Mesenchymal stem cell (in vitro differentiated cells and primary cell): ENCODE measurements at regions not wholly inside any gene's neighbourhood (a gene's known extent, or its start where the extent isn't known, plus 50 kb on each side); places are given as distances from the start of the nearest gene placed in this dataset.

Source experiments
- DNase-seq: peaks from one replicate; pipeline ENCODE4 v3.0.0-alpha.2; 2013
- H2AFZ ChIP-seq: one replicate; pipeline ENCODE4 v1.6.1; 2013; ENCODE audit warnings: low read depth, mild to moderate bottlenecking, control low read depth, inconsistent platforms, low read length, moderate library complexity
- H2AK5ac ChIP-seq: 2 replicates; pipeline ENCODE4 v1.6.1; 2013; ENCODE audit warnings: low read length, moderate library complexity, mild to moderate bottlenecking, inconsistent platforms; ENCODE audit not compliant: severe bottlenecking
- H2BK120ac ChIP-seq: one replicate; pipeline ENCODE4 v1.6.1; 2013; ENCODE audit warnings: low read depth, mild to moderate bottlenecking, inconsistent platforms, low read length, moderate library complexity
- H2BK12ac ChIP-seq, 2 experiments: one replicate each; pipeline ENCODE4 v1.6.1; 2013; ENCODE audit warnings: inconsistent platforms in 2 of 2, low read length in 2 of 2, mild to moderate bottlenecking in 2 of 2, moderate library complexity in 2 of 2, control low read depth in 1 of 2
- H2BK15ac ChIP-seq: one replicate; pipeline ENCODE4 v1.6.1; 2013; ENCODE audit warnings: mild to moderate bottlenecking, low read depth, inconsistent platforms; ENCODE audit not compliant: poor library complexity, severe bottlenecking
- H2BK5ac ChIP-seq: 2 replicates; pipeline ENCODE4 v1.6.1; 2013; ENCODE audit warnings: low read depth, mild to moderate bottlenecking, low read length, control low read depth, inconsistent platforms; ENCODE audit not compliant: poor library complexity, severe bottlenecking
- H3K14ac ChIP-seq, 2 experiments: one replicate each; pipeline ENCODE4 v1.6.1; 2013; ENCODE audit warnings: inconsistent platforms in 2 of 2, low read length in 2 of 2, control low read depth in 1 of 2, mild to moderate bottlenecking in 1 of 2, moderate library complexity in 1 of 2
- H3K18ac ChIP-seq, 2 experiments: one replicate each; pipeline ENCODE4 v1.6.1; 2013; ENCODE audit warnings: inconsistent platforms in 2 of 2, low read length in 2 of 2, control low read depth in 1 of 2, low read depth in 1 of 2, mild to moderate bottlenecking in 1 of 2
- H3K23ac ChIP-seq, 2 experiments: one replicate each; pipeline ENCODE4 v1.6.1; 2013; ENCODE audit warnings: inconsistent platforms in 2 of 2, low read length in 2 of 2, mild to moderate bottlenecking in 2 of 2, moderate library complexity in 2 of 2, control low read depth in 1 of 2
- H3K27ac ChIP-seq: 2 replicates; pipeline ENCODE4 v1.5.1; 2013; ENCODE audit warnings: mild to moderate bottlenecking, moderate library complexity, low read length, control low read depth, inconsistent platforms; ENCODE audit not compliant: poor library complexity, severe bottlenecking
- H3K27me3 ChIP-seq, 2 experiments: 2 replicates each; pipeline versions ENCODE4 v1.6.1 to v1.7.0; 2013; ENCODE audit warnings: low read length in 2 of 2, mild to moderate bottlenecking in 2 of 2, moderate library complexity in 2 of 2, control low read depth in 1 of 2, inconsistent platforms in 1 of 2; ENCODE audit not compliant: control insufficient read depth in 1 of 2, insufficient read depth in 1 of 2
- H3K36me3 ChIP-seq, 2 experiments: 2 replicates each; pipeline versions ENCODE4 v1.6.1 to v1.7.0; 2013; ENCODE audit warnings: low read length in 2 of 2, control low read depth in 1 of 2, inconsistent platforms in 1 of 2, low read depth in 1 of 2, mild to moderate bottlenecking in 1 of 2; ENCODE audit not compliant: insufficient read depth in 2 of 2, control insufficient read depth in 1 of 2
- H3K4ac ChIP-seq, 2 experiments: one replicate each; pipeline ENCODE4 v1.6.1; 2013; ENCODE audit warnings: inconsistent platforms in 2 of 2, low read length in 2 of 2, mild to moderate bottlenecking in 2 of 2, moderate library complexity in 2 of 2, control low read depth in 1 of 2, low read depth in 1 of 2
- H3K4me1 ChIP-seq: 2 replicates; pipeline ENCODE4 v1.6.1; 2013; ENCODE audit warnings: low read depth, low read length, control low read depth; ENCODE audit not compliant: control insufficient read depth, insufficient read depth
- H3K4me2 ChIP-seq: 2 replicates; pipeline ENCODE4 v1.6.1; 2013; ENCODE audit warnings: low read length, mild to moderate bottlenecking, inconsistent platforms; ENCODE audit not compliant: poor library complexity, severe bottlenecking
- H3K4me3 ChIP-seq, 2 experiments: 2 replicates each; pipeline versions ENCODE4 v1.5.1 to v1.7.0; 2013; ENCODE audit warnings: low read length in 2 of 2, mild to moderate bottlenecking in 2 of 2, control low read depth in 1 of 2, low read depth in 1 of 2; ENCODE audit not compliant: insufficient read depth in 1 of 2
- H3K79me1 ChIP-seq: replicated peaks from 2 replicates; pipeline ENCODE4 v1.6.1; 2013; ENCODE audit warnings: mild to moderate bottlenecking, control low read depth, low read length, inconsistent platforms; ENCODE audit not compliant: poor library complexity, severe bottlenecking
- H3K9ac ChIP-seq: 2 replicates; pipeline ENCODE4 v1.7.0; 2013; ENCODE audit warnings: mild to moderate bottlenecking, low read length, moderate library complexity
- H3K9me3 ChIP-seq: 2 replicates; pipeline ENCODE4 v1.7.0; 2013; ENCODE audit warnings: mild to moderate bottlenecking, low read length; ENCODE audit not compliant: control insufficient read depth
- H4K8ac ChIP-seq: one replicate; pipeline ENCODE4 v1.6.1; 2013; ENCODE audit warnings: inconsistent platforms, mild to moderate bottlenecking, low read length, moderate library complexity
- H4K91ac ChIP-seq: one replicate; pipeline ENCODE4 v1.6.1; 2013; ENCODE audit warnings: mild to moderate bottlenecking, low read length, inconsistent platforms
- WGBS: methylation state at CpG from one replicate; pipeline ENCODE4 v1.1.7; 2013; ENCODE audit warnings: mixed read lengths; 5-methylcytosine and 5-hydroxymethylcytosine counted together

GRCh38 chr5:113757508-113757907, 244.0 kb downstream of the YTHDC2 start:
- no peak overlapping the region for H3K4me2 ChIP-seq
- 95% methylated on average over 2 of the region's 2 CpGs for WGBS
- no peaks in the 10 kb centered on the region for H3K36me3 ChIP-seq

DNA sequence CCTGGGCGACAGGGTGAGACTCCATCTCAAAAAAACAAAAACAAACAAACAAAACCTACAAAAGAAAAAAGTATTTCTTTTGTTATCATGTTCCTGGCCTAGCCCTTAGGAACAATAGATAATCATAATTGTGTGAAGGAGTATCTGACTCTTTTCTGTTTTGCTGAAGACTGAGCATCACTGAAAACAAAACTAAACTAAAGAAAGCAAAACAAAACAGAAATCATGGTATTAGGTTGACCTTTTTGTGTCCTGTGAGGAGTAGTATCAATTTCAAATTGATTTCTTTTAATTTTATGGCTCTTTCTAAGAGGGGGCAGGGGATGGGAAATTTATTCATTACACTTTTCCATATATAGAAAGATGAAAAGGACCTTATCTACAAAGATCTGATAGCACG, 246.0 kb downstream of the YTHDC2 start:
- Histone ChIP-seq H3K27ac (no peak overlapping the region), H3K4ac (no peak overlapping the region), H3K18ac (no peak overlapping the region), H3K4me2 (no peak overlapping the region), H2BK5ac (no peak overlapping the region), H3K14ac (no peak overlapping the region), H3K9ac (no peak overlapping the region), H3K79me1 (no peaks in the 10 kb centered on the region), H2AFZ (no peak overlapping the region), H3K27me3 (no peaks in the 10 kb centered on the region), H2BK12ac (no peak overlapping the region), H3K4me3 (no peak overlapping the region), H4K8ac (no peak overlapping the region), H2BK120ac (no peak overlapping the region), H3K36me3 (no peaks in the 10 kb centered on the region), H3K9me3 (no peaks in the 10 kb centered on the region), H2AK5ac (no peak overlapping the region), H3K23ac (no peak overlapping the region), H4K91ac (no peak overlapping the region), H3K4me1 (no peaks in the 10 kb centered on the region), H2BK15ac (no peak overlapping the region)
- WGBS, result 7% methylated on average over 1 of the region's 2 CpGs
- DNase-seq, result no peak

More at GRCh38 chr5:113757508-113757907, 244.0 kb downstream of the YTHDC2 start:
- peaks cover 3% of the 10 kb centered on the region for H3K9me3 ChIP-seq
- no peaks in the 10 kb centered on the region for H3K4me1 ChIP-seq
- no peak overlapping the region for H2AK5ac ChIP-seq
- no peak overlapping the region for H3K14ac ChIP-seq
- no peak overlapping the region for H2AFZ ChIP-seq
- H3K27me3 ChIP-seq, result no peaks in the 10 kb centered on the region
- no peaks in the 10 kb centered on the region for H3K79me1 ChIP-seq
- H3K4me3 ChIP-seq, result no peak overlapping the region
- H3K9ac ChIP-seq, result no peak overlapping the region
- DNase-seq, result no peak
- no peak overlapping the region for H3K4ac ChIP-seq
- H3K27ac ChIP-seq, result no peak overlapping the region
- no peak overlapping the region for H3K23ac ChIP-seq
- H2BK120ac ChIP-seq, result no peak overlapping the region
- H4K8ac ChIP-seq, result no peak overlapping the region
- no peak overlapping the region for H4K91ac ChIP-seq
- H3K18ac ChIP-seq, result no peak overlapping the region
- H2BK5ac ChIP-seq, result no peak overlapping the region
- H2BK12ac ChIP-seq, result no peak overlapping the region
- H2BK15ac ChIP-seq, result no peak overlapping the region

GRCh38 chr5:113760486-113760885, 247.0 kb downstream of the YTHDC2 start:
- Histone ChIP-seq H4K91ac (no peak overlapping the region), H3K4me1 (no peaks in the 10 kb centered on the region), H3K14ac (no peak overlapping the region), H3K4me2 (no peak overlapping the region), H3K9ac (no peak overlapping the region), H2BK120ac (no peak overlapping the region), H3K27me3 (no peaks in the 10 kb centered on the region), H3K79me1 (no peaks in the 10 kb centered on the region), H3K4me3 (no peak overlapping the region), H2AK5ac (no peak overlapping the region), H3K23ac (no peak overlapping the region), H2BK15ac (no peak overlapping the region), H2AFZ (no peak overlapping the region), H3K27ac (no peak overlapping the region), H3K9me3 (no peaks in the 10 kb centered on the region), H3K4ac (no peak overlapping the region), H2BK5ac (no peak overlapping the region), H4K8ac (no peak overlapping the region), H3K18ac (no peak overlapping the region), H2BK12ac (no peak overlapping the region), H3K36me3 (no peaks in the 10 kb centered on the region)
- WGBS, result 50% methylated on average over 1 of the region's 1 CpG
- DNase-seq, result no peak

DNA sequence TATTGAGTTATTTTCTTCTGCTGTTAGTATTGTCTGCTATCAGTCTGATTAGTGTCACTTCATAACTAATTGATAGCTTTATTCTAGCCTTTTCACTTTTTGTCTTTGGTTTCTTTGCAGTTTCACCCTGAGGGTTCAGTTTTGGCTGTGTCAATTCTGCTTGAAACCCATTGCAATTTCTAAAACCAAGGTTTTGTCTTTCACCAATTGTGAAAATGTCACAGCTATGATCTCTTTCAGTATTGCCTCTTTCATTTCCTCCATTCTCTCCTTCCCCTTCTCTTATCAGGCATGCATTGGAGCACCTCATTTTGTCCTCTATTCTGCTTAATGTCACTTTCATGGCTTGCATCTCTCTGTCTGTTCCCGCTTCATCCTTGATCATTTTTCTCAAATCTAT, 248.1 kb downstream of the YTHDC2 start:
- Histone ChIP-seq H3K79me1 (no peaks in the 10 kb centered on the region), H3K4me3 (no peak overlapping the region), H3K9me3 (peaks cover 7% of the 10 kb centered on the region), H3K4ac (no peak overlapping the region), H3K27ac (no peak overlapping the region), H3K18ac (no peak overlapping the region), H2BK12ac (no peak overlapping the region), H3K36me3 (no peaks in the 10 kb centered on the region), H2BK15ac (no peak overlapping the region), H2BK5ac (no peak overlapping the region), H2BK120ac (no peak overlapping the region), H2AFZ (no peak overlapping the region), H3K9ac (no peak overlapping the region), H3K14ac (no peak overlapping the region), H4K91ac (no peak overlapping the region), H2AK5ac (no peak overlapping the region), H3K23ac (no peak overlapping the region), H4K8ac (no peak overlapping the region), H3K4me2 (no peak overlapping the region), H3K27me3 (no peaks in the 10 kb centered on the region), H3K4me1 (no peaks in the 10 kb centered on the region)
- DNase-seq, result no peak
- WGBS, result 88% methylated on average over 1 of the region's 1 CpG
